ENCODE measurements at regions not wholly inside any gene's neighbourhood (a gene's known extent, or its start where the extent isn't known, plus 50 kb on each side); places are given as distances from the start of the nearest gene placed in this dataset.

- no peak for TF ChIP-seq EZH2 (IDR thresholded peaks at IDR 0.05; ENCODE audit: insufficient read depth, poor library complexity, severe bottlenecking)
- TF ChIP-seq EZH2phosphoT487 (IDR thresholded peaks at IDR 0.05; ENCODE audit: insufficient read depth, low read depth) = no peak
Observed at GRCh38 chr6:7471171-7471570, 70.3 kb upstream of the DSP start.

All from GM23248 (cell line).